PC-3 (cell line): ENCODE measurements at regions not wholly inside any gene's neighbourhood (a gene's known extent, or its start where the extent isn't known, plus 50 kb on each side); places are given as distances from the start of the nearest gene placed in this dataset.

ENCODE experiments used
- ATAC-seq: fragments of 200-7000 bp; cut with Tn5 transposase; 2 replicates; pipeline ENCODE4 v1.9.1; 2020; ENCODE audit warnings: mild to moderate bottlenecking, moderate library complexity
- BruUV-seq: library from RNA; stranded (reverse); fragments of 400-500 nt; replicated peaks from 2 replicates; lab custom pipeline; 2021; lab: Mats Ljungman, UMichigan
- CTCF ChIA-PET: fragments of 300-600 bp; sonication (Branson Sonifier 250); formaldehyde crosslinking; loops from one replicate; lab custom pipeline; 2022; ENCODE audit warnings: antibody characterized with exemption; lab: Charles Lee
- POLR2A ChIA-PET: fragments of 300-600 bp; sonication (Branson Sonifier 250); formaldehyde crosslinking; loops from one replicate; lab custom pipeline; 2022; ENCODE audit warnings: antibody characterized with exemption; ENCODE audit not compliant: unreplicated experiment; lab: Charles Lee
- DNase-seq: peaks from one replicate; pipeline ENCODE4 v3.0.0-alpha.2; 2015
- H2AFZ ChIP-seq: fragments of 300-600 bp; sonication (generic); 2 replicates; pipeline ENCODE4 v1.6.0; 2016; ENCODE audit warnings: antibody characterized with exemption, low read length
- H3F3A ChIP-seq: fragments of 300-600 bp; sonication (generic); one replicate; pipeline ENCODE4 v1.6.0; 2017; ENCODE audit warnings: antibody characterized with exemption, low read length, control low read depth, mild to moderate bottlenecking; ENCODE audit not compliant: unreplicated experiment
- H3K27ac ChIP-seq: fragments of 300-600 bp; sonication (generic); 2 replicates; pipeline ENCODE4 v1.5.1; 2016; ENCODE audit warnings: mild to moderate bottlenecking, low read length
- H3K27me3 ChIP-seq: fragments of 300-600 bp; sonication (generic); 2 replicates; pipeline ENCODE4 v1.6.1; 2016; ENCODE audit warnings: low read length, mixed read lengths
- H3K36me3 ChIP-seq: fragments of 300-600 bp; sonication (generic); 2 replicates; pipeline ENCODE4 v1.6.1; 2016; ENCODE audit warnings: low read depth, mixed run types, low read length, mixed read lengths
- H3K4me1 ChIP-seq: fragments of 300-600 bp; sonication (generic); 2 replicates; pipeline ENCODE4 v1.5.1; 2016; ENCODE audit warnings: low read length; ENCODE audit not compliant: insufficient read depth
- H3K4me2 ChIP-seq: fragments of 300-600 bp; sonication (generic); 2 replicates; pipeline ENCODE4 v1.6.0; 2016; ENCODE audit warnings: low read length
- H3K4me3 ChIP-seq: fragments of 300-600 bp; sonication (generic); 2 replicates; pipeline ENCODE4 v1.5.1; 2016; ENCODE audit warnings: mild to moderate bottlenecking, low read length, mixed read lengths
- H3K79me2 ChIP-seq: fragments of 300-600 bp; sonication (generic); 2 replicates; pipeline ENCODE4 v1.6.1; 2017; ENCODE audit warnings: low read length, mixed read lengths
- H3K9ac ChIP-seq: fragments of 300-600 bp; sonication (generic); 2 replicates; pipeline ENCODE4 v1.6.0; 2016; ENCODE audit warnings: mild to moderate bottlenecking, low read length
- H3K9me2 ChIP-seq: fragments of 300-600 bp; sonication (generic); replicated peaks from 2 replicates; pipeline ENCODE4 v1.6.1; 2016; ENCODE audit warnings: mixed run types, low read length, mixed read lengths
- H3K9me3 ChIP-seq: fragments of 300-600 bp; sonication (generic); 2 replicates; pipeline ENCODE4 v1.6.1; 2016; ENCODE audit warnings: low read length, mixed read lengths
- H4K20me1 ChIP-seq: fragments of 300-600 bp; sonication (generic); 2 replicates; pipeline ENCODE4 v1.6.1; 2016; ENCODE audit warnings: low read length, mixed read lengths
- EZH2 ChIP-seq: fragments of 300-600 bp; sonication (generic); IDR thresholded peaks from one replicate; pipeline ENCODE4 v1.6.1; 2017; ENCODE audit warnings: antibody characterized with exemption, mild to moderate bottlenecking, low read length; ENCODE audit not compliant: unreplicated experiment
- EZH2phosphoT487 ChIP-seq: fragments of 300-600 bp; sonication (generic); IDR thresholded peaks from 2 replicates; pipeline ENCODE4 v1.6.1; 2018; ENCODE audit warnings: mild to moderate bottlenecking, antibody characterized with exemption, low read length, borderline replicate concordance
- intact Hi-C: fragments of 100-400 bp; cut with micrococcal nuclease; formaldehyde crosslinking; loops from 2 replicates; pipeline ENCODE4 v1.9.0; 2023
- TF ChIP-seq, protein P1 (sequence below): fragments of 300-600 bp; sonication (generic); conservative IDR thresholded peaks from 2 replicates; pipeline ENCODE4 v1.5.1; 2017; ENCODE audit warnings: antibody characterized with exemption, low read depth, mild to moderate bottlenecking, low read length

DNA sequence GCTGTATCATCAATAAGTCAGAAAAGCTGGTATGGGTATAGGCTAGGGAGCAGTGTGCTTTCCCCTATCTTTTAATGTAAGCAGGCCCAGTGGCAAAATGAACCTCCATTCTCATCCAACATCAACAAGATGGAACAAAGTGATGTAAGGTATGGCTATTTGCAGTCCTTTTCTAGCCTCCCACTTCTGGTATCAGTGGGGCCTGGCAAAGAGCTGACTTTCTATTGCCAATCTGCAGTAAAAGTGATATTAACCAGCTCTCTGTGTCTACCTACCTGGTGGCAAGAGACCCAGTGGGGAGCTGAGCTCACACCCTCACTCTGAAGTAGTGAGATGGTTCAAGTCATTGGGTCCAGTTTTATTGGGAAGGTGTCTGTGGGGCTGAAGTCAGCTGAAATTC is 1492.6 kb downstream of the CDH11 start:
- no peaks in the 10 kb centered on the region for H3K9me2 ChIP-seq
- no peaks in the 10 kb centered on the region for H3K79me2 ChIP-seq
- H3K27me3 ChIP-seq: no peaks in the 10 kb centered on the region
- H3K4me2 ChIP-seq: no peak overlapping the region
- no peak for TF ChIP-seq EZH2phosphoT487
- TF ChIP-seq, protein P1, sequence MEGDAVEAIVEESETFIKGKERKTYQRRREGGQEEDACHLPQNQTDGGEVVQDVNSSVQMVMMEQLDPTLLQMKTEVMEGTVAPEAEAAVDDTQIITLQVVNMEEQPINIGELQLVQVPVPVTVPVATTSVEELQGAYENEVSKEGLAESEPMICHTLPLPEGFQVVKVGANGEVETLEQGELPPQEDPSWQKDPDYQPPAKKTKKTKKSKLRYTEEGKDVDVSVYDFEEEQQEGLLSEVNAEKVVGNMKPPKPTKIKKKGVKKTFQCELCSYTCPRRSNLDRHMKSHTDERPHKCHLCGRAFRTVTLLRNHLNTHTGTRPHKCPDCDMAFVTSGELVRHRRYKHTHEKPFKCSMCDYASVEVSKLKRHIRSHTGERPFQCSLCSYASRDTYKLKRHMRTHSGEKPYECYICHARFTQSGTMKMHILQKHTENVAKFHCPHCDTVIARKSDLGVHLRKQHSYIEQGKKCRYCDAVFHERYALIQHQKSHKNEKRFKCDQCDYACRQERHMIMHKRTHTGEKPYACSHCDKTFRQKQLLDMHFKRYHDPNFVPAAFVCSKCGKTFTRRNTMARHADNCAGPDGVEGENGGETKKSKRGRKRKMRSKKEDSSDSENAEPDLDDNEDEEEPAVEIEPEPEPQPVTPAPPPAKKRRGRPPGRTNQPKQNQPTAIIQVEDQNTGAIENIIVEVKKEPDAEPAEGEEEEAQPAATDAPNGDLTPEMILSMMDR: no peak
- no peak overlapping the region for H2AFZ ChIP-seq
- DNase-seq: no peak
- H3K27ac ChIP-seq: no peak overlapping the region
- POLR2A ChIA-PET: no interaction called here
- H3K4me3 ChIP-seq: no peak overlapping the region
- no peaks in the 10 kb centered on the region for H3K9me3 ChIP-seq
- CTCF ChIA-PET: no interaction called here
- intact Hi-C loops: no loop called here
- no peak for ATAC-seq
- H4K20me1 ChIP-seq: no peaks in the 10 kb centered on the region
- no peaks in the 10 kb centered on the region for H3F3A ChIP-seq
- H3K4me1 ChIP-seq: no peaks in the 10 kb centered on the region
- BruUV-seq: no TSS peak
- H3K36me3 ChIP-seq: no peaks in the 10 kb centered on the region
- no peak overlapping the region for H3K9ac ChIP-seq

DNA sequence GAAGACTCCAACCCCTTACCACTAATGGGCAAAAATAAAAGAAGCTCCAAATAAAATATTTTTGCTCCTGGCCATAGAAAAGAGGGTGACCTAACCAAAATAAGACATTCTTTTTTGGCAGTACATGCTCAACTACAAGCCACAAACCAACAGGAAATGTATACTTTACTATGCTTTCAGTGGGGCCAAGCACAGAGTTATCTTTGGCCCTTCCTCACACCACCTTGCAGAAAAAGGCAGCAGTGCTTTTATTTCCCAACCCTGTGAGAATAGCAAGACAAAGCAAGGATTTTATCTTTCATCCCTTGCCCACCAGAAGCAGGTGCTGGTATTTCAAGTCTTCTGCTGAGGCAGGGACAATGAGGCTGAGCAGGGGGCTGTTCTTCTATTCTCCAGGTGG is 1493.1 kb downstream of the CDH11 start:
- H3K4me1 ChIP-seq: no peaks in the 10 kb centered on the region
- ATAC-seq: no peak

DNA sequence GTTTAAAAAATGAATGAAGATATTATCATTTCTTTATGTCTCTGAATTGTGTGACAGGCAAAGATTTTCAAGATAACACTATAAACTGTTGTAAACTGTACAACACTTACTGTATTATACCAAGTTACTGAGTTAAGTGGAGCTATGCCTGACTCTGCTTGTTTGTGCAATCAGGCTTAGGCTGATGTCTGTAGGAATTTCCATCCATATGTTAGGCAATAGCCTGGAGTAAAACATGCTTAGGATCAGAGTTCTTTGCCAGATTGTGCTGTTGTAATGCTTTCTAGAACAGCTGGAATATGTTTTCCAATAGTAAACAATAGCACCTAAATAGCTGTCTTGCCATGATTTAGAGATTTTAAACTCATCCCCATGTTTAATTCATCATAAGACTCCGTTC is 1496.7 kb downstream of the CDH11 start:
- CTCF ChIA-PET: no interaction called here

More for the DNA sequence above, 1493.1 kb downstream of the CDH11 start:
- ChIA-PET POLR2A (no interaction called here), CTCF (no interaction called here)
- no peak overlapping the region for H3K4me2 ChIP-seq
- H3K9me2 ChIP-seq: no peaks in the 10 kb centered on the region
- H4K20me1 ChIP-seq: no peaks in the 10 kb centered on the region
- no peak for DNase-seq
- TF ChIP-seq, protein P1: no peak
- TF ChIP-seq EZH2phosphoT487: no peak
- no peak for TF ChIP-seq EZH2
- no peaks in the 10 kb centered on the region for H3K9me3 ChIP-seq
- no TSS peak for BruUV-seq
- H3F3A ChIP-seq: no peaks in the 10 kb centered on the region
- H3K27ac ChIP-seq: no peak overlapping the region
- no peak overlapping the region for H3K4me3 ChIP-seq
- no peak overlapping the region for H3K9ac ChIP-seq
- intact Hi-C loops: no loop called here
- no peaks in the 10 kb centered on the region for H3K36me3 ChIP-seq
- H3K79me2 ChIP-seq: no peaks in the 10 kb centered on the region
- H3K27me3 ChIP-seq: no peaks in the 10 kb centered on the region
- no peak overlapping the region for H2AFZ ChIP-seq

More for the DNA sequence above, 1496.7 kb downstream of the CDH11 start:
- Histone ChIP-seq H3K9me2 (no peaks in the 10 kb centered on the region), H3K4me3 (no peak overlapping the region), H3K9me3 (no peaks in the 10 kb centered on the region), H3K36me3 (no peaks in the 10 kb centered on the region), H4K20me1 (no peaks in the 10 kb centered on the region), H2AFZ (no peak overlapping the region), H3K27ac (no peak overlapping the region), H3K4me2 (no peak overlapping the region), H3K4me1 (no peaks in the 10 kb centered on the region), H3K9ac (no peak overlapping the region), H3K27me3 (no peaks in the 10 kb centered on the region), H3K79me2 (no peaks in the 10 kb centered on the region), H3F3A (no peaks in the 10 kb centered on the region)
- ATAC-seq (no peak), DNase-seq (no peak)
- TF ChIP-seq EZH2phosphoT487 (no peak), EZH2 (no peak)
- TF ChIP-seq, protein P1: no peak
- no TSS peak for BruUV-seq
- POLR2A ChIA-PET: no interaction called here
- intact Hi-C loops: no loop called here
